GM18870 (cell line): ENCODE measurements at regions not wholly inside any gene's neighbourhood (a gene's known extent, or its start where the extent isn't known, plus 50 kb on each side); places are given as distances from the start of the nearest gene placed in this dataset.
"Not testable (repeated sequence)": the region's sequence is repeated elsewhere in the genome, so short reads cannot be mapped to it uniquely, and the experiment has no call there.

Experiments
- ATAC-seq: cut with Tn5 transposase; IDR thresholded peaks from one replicate; pipeline ENCODE4 v1.9.1; 2021; ENCODE audit warnings: moderate library complexity; ENCODE audit not compliant: unreplicated experiment

DNA sequence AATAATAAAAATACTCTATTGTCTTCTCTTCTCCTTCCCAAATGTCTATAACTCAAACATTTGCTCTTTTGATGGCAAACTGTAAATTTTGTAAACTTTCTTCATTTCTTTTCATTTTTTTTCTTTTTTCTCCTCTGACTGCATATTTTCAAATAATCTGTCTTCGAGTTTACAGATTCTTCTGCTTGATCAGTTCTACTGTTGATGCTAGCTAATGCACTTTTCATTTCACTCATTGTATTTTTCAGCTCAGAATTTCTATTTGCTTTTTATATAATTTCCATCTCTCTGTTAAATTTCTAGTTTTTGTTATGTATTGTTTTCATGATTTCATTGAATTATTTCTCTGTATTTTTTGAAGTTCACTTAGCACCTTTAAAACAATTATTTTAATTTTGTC lies 646.8 kb upstream of the INTU start:
- ATAC-seq = no peak

GRCh38 chr4:126986828-126987227 lies 645.9 kb upstream of the INTU start:
- ATAC-seq = no peak

- no peak for ATAC-seq
Observed at GRCh38 chr4:126991965-126992364, 640.8 kb upstream of the INTU start.

- ATAC-seq = no peak
Observed at GRCh38 chr4:126992910-126993309, 639.8 kb upstream of the INTU start.

DNA sequence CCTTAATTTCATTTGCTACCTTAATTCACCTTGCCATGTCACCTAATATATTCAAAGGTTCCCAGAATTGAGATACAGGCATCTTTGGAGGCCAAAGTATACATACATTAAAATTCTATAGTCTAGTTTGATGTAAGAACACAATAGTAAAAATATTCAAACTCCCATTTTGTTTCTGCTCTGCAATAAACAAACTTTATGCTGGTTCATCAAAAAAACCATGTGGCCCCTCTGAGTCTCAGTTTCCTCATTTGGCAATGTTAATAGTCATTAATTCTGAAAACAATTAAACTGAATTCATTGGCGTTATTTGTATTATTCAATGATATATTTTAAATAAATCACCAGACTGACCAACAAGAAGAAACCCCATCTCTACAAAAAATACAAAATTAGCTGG lies 639.4 kb upstream of the INTU start:
- no peak for ATAC-seq

DNA sequence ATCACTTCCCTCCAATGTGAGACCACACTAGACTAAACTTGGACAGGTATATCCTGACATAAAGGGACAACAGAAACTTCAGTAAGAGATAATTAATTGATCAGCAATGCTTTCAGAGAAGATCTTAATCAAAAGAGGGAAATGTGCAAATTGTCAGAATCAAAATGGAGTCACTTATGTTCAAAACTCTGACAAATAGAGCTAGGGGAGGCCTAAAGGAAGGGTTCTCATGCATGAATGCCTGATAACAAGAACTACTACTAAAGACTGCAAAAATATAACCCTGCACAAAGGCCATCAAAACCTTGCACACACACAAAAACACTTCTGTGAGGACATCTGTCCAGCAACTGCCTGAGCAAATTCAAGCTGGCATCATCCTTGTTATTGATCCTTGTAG lies 637.5 kb upstream of the INTU start:
- ATAC-seq = no peak

DNA sequence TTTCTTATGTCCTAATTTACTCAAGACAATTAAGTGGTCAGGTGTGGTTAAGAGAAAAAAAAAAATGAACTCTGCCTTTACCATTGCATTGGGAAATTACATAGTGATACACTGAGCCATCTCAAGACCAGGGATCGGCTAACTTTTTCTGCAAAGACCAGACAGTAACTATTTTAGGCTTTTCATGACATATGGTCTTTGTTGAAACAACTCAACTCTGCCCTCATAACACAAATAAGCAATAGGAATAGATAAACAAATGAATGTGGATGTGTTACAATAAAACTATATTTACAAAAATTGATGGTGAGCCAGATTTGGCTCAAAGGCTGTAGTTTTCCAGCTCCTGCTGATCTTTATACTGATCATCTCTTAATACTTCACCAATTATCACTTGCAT lies 632.6 kb upstream of the INTU start:
- no peak for ATAC-seq

GRCh38 chr4:127000846-127001245 lies 631.9 kb upstream of the INTU start:
- no peak for ATAC-seq

- ATAC-seq = no peak
Observed at GRCh38 chr4:127001933-127002332, 630.8 kb upstream of the INTU start.

DNA sequence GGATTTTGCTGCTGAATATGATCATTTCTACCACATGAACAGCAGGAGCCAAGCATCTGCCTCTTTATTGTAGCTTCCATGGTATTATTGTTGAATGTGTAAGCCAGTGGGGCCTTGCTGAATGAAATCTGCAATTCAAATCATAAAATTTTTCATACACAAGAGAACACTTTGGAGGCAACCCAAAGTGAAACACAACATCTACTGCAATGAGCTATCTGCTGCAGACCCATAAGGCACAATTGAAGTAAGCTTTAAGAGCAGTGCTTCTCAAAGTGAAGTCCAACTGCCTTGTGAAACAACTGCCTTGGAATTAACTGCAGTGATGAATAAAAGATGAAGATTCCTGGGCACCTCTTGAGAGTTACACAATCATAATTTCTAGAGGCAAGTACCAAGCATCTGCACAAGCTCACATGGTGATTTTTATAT lies 626.3 kb upstream of the INTU start:
- no peak for ATAC-seq

DNA sequence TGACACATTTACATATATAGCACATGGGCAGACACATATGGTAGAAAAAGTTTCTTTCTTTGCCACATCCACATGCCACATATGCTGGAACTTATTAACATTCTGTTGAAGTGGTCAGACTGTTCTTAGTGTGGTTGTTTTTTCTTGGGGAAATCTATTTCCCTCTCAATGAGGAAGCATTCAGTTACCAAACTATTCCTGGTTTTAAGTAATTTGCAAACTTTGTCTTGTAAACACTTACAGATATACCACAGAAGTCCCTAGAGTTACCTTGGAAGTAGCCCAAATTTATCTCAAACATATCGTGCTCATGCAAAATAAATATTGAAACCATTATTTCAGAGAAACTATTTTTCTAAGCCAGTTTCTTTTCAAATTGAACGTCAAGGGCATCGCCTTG lies 625.5 kb upstream of the INTU start:
- no peak for ATAC-seq

DNA sequence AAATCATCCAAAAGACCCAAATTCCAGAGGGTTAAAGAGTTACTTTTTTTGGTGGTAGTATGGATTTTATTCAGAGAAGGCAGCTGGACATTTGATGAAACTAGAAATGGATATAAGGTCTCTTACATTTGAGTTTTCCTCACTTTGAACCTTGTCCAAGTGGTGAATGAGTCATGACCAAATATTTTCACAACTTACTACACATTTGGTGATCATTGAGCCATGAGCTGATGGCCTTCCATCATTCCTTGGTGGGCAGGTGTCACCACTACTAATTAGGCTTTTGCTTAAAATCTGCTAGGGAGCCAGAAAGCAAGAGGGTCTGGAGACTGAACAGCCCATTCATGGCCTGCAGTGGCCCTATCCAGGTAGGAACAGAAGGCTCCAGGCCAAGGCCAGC lies 620.2 kb upstream of the INTU start:
- ATAC-seq = no peak

GRCh38 chr4:127015667-127016117 lies 617.1 kb upstream of the INTU start:
- no peak for ATAC-seq

DNA sequence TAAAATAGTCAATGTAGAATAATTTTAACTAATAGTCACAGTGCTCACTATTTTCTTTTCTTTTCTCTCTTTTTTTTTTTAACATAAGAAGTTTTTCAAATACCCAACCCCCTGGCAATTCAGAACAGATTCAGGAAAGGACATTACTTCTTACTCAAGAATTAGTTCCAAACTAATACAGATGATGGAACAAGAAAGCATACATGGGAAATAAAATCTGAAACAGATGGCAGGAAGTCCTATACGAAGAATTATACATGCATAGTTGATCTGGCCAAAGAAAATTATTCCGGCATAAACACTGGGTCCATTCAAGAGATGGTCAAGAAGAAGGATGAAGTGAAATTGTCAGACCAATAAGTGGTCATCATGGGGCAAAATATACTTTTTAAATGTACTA lies 614.4 kb upstream of the INTU start:
- ATAC-seq = no peak

DNA sequence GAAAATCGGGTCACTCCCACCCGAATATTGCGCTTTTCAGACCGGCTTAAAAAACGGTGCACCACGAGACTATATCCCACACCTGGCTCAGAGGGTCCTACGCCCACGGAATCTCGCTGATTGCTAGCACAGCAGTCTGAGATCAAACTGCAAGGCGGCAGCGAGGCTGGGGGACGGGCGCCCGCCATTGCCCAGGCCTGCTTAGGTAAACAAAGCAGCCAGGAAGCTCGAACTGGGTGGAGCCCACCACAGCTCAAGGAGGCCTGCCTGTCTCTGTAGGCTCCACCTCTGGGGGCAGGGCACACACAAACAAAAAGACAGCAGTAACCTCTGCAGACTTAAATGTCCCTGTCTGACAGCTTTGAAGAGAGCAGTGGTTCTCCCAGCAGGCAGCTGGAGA lies 611.9 kb upstream of the INTU start:
- not testable (repeated sequence) for ATAC-seq

GRCh38 chr4:127036296-127036695 lies 596.5 kb upstream of the INTU start:
- ATAC-seq = no peak

DNA sequence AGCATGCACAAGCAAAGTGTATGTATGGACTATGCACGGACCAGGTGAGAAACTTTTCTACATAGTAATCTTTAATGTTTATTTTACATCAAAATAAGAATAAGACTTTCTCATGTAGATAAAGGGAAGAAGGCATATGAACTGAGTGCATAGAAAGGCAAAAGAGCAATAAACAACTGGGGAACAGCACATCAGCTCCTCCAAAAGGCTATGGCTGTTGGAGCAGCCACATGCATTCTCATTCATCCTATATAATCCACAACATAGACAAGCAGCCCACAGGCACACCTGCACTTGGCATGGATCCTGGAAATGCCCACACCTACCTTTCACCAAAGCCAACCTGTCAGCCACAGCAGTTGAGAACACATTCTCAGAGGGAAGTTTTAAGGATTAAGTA lies 586.9 kb upstream of the INTU start:
- ATAC-seq = no peak

DNA sequence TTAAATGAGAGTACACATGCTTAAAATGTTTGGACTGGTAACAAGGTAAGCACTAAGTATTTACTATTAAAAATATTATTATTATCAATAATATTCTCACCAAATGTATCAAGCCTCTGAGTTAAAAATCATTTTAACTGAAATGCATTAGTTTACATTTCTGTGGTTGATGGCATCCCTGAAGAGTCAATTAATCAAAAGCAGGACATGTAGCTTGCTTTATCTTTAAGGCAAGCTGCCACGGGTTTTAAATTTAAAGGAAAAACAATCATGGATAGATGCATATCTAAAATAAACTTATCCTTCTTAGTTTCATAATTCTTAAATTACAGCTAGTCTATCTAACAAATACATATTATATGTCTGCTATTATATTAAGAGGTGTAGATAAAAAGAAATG lies 584.8 kb upstream of the INTU start:
- ATAC-seq = no peak

DNA sequence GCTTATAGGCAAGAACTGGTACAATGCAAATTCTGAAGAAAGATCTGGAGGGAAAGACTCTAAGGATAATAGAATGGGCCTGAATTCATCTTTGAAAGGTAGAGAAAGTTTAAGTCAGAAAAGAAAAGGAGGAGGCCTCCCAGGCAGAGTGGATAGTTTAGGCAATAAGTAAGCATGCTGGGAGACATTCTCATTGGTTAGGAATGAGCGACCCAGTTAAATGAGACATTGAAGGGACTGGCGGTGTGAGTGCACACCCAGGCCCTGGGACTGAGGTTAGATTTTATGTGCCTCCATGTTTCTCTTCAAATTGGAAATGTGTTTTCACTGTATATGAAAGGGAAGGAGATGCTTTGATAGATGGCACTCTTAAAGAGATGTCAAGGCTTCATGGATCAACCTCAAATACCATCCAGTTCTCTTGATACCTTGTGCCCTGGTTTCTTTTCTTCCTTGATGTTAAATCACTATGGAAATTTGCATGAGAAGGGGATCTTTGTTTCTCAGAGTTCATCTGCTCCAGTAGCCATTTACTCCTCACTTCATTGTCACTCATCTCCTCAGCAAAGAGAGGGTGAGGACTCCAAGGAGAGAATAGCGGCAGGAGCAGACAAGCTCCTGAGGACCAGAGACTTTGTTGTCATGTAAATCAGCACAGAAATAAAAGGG lies 584.2 kb upstream of the INTU start:
- ATAC-seq = no peak

GRCh38 chr4:127049526-127049925 lies 583.2 kb upstream of the INTU start:
- no peak for ATAC-seq

DNA sequence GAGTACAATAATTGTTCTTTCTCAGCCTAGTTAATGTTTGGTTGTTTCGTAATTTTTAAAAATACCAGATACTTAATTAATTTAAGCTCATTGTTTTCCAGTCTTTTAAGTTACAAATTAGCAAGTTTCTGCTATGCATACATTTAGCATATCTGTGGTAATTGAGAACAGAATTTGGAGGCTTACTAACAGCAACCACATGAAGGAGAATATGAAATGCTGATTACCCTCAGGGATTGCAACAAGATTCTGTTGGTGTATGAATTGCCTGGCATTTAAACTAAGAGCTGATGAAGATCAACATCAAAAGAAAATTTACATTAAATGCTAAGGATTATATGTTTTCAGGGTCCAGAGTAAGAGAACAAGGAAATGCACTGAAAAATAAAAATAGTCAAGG lies 580.0 kb upstream of the INTU start:
- no peak for ATAC-seq

GRCh38 chr4:127055357-127055756 lies 577.4 kb upstream of the INTU start:
- ATAC-seq = no peak

- ATAC-seq = no peak
Observed at GRCh38 chr4:127069675-127070074, 563.1 kb upstream of the INTU start.
